SW480 (cell line): ENCODE measurements at regions not wholly inside any gene's neighbourhood (a gene's known extent, or its start where the extent isn't known, plus 50 kb on each side); places are given as distances from the start of the nearest gene placed in this dataset.

Source experiments
- DNase-seq: peaks from one replicate; pipeline ENCODE4 v3.0.0-alpha.2; 2016; ENCODE audit warnings: low spot score

GRCh38 chr5:4817767-4818166 lies 322.4 kb upstream of the ADAMTS16 start:
- peak; percentile 11 for DNase-seq

- DNase-seq, result no peak
Observed at GRCh38 chr5:4831325-4831724, 308.8 kb upstream of the ADAMTS16 start.

- no peak for DNase-seq
Observed at GRCh38 chr5:4832471-4832870, 307.7 kb upstream of the ADAMTS16 start.

DNA sequence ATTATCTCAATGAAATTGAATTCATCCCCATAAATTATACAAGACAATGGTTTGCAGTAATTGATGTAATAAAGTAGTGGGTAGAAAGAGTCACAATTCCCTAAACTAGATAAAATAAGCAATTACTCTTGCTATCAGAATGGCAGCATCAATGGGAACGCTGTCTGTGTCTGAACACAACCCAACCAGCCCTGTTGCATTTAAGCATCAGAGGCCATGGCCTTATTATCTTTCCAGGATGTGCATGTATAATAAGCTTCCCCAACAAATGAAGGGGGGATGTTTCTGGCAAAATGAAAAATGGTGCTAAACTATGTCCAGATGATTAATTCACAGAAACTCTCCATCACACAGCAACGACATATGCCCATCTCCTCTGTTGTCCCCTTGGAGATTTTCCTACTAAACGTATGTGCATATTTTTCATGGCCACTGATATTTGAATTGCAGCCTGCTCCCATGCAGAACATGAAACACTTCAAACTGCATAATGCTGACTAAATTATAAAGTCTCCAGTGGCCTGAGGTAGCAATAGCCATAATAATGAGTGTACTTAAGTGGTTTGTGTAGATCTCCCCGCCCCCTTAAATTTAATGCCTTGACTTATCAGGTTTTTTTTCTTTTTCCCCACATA lies 306.9 kb upstream of the ADAMTS16 start:
- DNase-seq, result no peak

DNA sequence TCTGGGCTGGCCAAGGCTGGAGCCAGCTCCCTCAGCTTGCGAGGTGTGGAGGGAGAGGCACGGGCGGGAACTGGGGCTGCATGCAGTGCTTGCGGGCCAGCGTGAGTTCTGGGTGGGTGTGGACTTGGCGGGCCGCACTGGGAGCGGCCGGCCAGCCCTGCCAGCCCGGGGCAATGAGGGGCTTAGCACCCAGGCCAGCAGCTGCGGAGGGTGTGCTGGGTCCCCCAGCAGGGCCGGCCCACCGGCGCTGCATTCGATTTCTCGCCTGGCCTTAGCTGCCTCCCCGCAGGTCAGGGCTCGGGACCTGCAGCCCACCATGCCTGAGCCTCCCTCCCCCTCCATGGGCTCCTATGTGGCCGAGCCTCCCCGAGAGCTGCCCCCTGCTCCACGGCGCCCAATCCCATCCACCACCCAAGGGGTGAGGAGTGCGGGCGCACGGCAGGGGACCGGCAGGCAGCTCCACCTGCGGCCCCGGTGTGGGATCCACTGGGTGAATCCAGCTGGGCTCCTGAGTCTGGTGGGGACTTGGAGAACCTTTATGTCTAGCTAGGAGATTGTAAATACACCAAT lies 302.6 kb upstream of the ADAMTS16 start:
- DNase-seq, result no peak

DNA sequence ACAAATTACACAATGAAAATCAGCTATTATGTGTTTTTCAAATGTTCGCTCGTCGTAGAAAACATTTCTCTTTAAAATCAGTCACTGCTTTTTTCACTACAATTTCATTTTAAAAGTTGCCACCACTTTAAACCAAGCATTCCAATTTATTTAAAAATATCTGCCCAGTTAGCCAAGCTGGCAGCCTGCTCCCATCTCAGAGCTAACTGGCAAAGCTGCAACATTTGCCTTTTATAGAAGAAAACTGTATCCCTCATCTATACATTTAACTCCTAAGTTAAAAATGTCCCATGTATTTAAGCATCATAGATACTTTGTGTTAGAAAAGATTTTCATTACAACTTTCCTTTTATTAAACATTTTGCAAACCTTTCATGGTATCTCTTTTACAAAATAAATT lies 294.9 kb upstream of the ADAMTS16 start:
- no peak for DNase-seq

DNA sequence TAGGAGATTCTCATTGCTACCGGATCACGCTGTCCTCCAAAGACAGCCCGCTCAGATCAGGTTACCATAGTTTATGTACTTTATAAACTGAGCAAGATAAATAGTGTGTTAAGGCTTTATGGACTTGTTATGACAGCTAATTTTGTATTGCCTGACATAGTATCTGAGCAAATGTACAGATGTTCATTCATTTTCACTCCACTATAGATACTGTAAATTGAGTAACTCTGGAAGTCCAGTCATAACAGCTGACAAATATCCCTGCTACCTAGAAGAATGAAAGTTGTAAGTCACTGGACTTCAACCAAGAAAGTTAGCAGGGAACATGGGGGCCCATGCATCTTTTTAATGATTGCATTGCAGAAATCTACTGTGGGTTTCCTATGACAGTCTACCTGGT lies 292.4 kb upstream of the ADAMTS16 start:
- DNase-seq, result no peak

- no peak for DNase-seq
Observed at GRCh38 chr5:4855036-4855435, 285.1 kb upstream of the ADAMTS16 start.

DNA sequence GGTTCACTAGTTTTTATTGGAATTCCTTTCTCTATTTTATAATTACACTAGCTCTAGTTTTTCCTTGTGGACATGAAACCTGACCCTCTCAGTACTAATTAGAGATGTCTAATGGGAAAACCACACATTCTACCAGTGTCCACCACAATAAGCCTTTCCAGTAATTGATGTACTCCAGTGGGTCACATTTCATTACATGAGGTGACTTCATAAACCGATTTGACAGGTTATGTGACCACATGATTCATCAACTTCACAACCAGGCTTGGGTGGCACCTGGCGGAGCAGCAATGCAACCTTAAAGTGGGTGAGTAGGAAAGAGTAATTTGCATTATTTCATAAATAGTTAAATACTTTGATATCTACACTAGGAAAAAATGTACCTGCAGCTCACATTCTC lies 284.2 kb upstream of the ADAMTS16 start:
- DNase-seq, result peak; percentile 86

DNA sequence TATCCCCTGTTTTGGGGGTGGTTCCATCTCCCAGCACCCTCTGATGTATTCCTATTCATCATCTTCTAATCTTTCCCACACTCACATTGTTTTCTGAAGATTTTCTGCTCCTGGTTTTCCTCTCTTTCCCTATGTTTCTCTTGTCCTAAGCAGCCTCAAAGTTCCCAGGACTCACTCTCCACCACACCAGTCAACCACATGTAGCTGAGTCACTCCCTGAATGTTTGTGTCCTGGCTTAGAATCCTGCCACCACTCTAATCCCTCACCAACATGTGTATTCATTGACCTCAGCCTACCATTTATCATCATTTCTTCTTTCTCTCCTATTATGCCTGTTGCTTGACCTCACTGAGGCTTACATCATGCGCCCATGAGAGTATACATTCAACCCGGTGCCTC lies 282.4 kb upstream of the ADAMTS16 start:
- no peak for DNase-seq

DNA sequence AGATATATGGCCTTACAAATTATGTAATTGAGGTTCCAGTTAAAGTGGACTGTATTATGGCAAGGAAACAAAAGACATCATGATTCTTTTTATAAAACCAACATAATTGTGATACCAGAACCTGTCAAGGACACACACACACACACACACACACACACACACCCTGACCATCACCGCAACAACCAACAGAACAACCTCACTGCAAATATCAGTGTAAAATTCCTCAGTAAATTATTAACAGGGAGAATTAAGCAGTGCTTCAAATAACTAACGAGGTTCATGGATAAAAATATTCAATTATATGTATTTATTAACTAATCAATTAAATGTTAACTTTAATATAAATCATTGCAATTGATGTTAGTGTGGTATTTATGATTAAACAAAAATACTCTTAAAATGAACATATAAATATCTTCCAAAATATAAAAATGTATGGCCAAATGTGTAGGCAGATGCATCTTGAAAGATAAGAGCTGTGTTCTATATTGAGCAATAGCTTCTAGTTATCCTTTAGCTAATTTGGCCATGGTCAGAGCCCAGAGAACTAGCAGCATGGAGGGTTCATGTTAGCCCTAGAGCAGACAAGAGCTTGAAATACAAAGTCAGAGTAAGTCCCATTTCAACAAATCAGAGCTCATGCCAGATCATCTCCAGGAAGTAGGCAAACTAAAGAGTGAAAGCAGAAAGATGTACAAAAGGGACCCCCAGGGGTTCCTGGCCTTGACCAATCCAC lies 280.5 kb upstream of the ADAMTS16 start:
- DNase-seq, result no peak

- DNase-seq, result no peak
Observed at GRCh38 chr5:4860631-4861030, 279.5 kb upstream of the ADAMTS16 start.

DNA sequence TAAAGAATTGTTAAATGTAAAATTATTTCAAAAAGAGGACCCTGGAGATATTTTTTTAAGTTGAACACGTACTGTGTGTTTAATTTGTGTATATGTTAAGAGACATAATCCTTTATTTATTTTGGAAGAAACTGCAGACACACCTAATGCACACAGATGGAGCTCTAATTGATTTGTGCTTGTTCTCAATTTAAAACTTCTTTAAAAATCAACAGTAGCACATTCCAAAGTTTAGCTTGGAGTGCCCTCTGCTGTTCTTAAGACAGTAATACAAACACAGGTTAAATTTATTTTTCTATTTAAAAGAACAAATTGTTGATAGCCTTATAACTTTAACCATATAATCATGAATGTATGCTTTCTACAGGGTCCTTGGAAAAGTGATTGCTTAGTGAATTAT lies 277.6 kb upstream of the ADAMTS16 start:
- peak; percentile 81 for DNase-seq

- no peak for DNase-seq
Observed at GRCh38 chr5:4866131-4866659, 273.9 kb upstream of the ADAMTS16 start.

DNA sequence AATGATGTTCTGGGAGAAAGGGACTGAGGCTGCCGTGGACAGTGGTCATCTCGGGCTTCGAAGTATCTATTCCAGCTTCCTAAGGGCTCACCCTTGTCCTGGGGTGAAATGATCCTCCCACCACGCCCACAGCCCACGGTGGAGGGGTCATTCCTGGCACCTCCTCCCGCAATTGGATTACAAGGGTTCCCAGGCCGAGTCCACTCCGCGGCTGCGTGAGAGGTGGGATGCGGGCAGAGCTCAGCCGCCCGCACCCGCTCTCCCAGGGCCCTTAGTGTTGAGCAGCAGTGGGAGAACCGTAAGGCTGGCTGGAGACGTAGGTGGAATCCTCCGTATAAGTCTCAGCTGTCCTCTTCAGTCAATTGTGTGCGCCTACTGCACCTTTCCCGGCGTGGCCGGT lies 273.3 kb upstream of the ADAMTS16 start:
- no peak for DNase-seq

DNA sequence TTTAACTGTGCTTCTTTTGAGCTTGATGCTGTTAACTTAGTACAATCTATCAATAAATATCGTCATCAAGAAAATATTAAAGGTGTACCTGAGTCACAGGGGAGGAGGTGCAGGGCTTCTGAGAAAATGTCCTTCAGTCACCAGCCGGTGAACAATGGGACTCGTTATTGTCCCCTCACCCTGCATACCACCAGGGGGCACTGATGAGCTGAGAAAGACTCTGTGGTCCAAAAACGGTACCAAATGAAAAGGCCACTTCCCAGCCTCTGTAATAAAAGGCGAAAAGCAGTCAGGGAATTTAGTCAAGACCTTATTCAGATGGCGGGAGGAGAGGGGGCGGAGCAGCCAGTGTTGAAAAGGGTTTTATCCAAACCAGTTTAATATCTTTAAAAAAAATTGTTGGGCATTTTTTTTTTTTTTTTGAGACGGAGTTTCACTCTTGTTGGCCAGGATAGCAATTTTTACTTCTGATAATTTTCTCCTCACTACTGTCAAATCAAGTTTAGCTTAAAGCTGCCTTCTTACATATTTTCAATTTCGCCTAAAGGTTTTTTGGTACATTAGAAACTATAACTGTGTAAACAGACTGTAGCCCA lies 271.9 kb upstream of the ADAMTS16 start:
- DNase-seq, result peak; percentile 59

- no peak for DNase-seq
Observed at GRCh38 chr5:4873652-4874051, 266.5 kb upstream of the ADAMTS16 start.

GRCh38 chr5:4874097-4874496 lies 266.0 kb upstream of the ADAMTS16 start:
- DNase-seq, result no peak

DNA sequence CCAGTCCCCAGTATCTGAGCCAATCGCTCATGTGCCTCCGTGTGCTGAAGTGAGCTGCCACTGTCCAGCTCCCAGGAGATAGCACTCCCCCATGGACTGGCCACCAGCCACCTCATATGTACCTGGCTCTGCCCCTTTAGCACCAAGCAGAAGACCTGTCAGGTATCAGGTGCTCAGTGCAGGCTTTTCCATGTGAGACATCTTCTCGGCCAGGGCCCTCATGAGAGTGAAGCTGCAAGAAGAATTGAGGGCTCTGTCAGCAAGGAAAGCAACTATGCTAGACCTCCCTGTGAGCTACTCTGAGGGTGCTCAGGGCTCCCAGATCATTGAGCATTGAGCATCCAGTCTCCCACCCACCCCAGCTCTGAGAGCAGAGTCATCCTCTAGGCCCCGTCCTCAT lies 264.2 kb upstream of the ADAMTS16 start:
- DNase-seq, result no peak

DNA sequence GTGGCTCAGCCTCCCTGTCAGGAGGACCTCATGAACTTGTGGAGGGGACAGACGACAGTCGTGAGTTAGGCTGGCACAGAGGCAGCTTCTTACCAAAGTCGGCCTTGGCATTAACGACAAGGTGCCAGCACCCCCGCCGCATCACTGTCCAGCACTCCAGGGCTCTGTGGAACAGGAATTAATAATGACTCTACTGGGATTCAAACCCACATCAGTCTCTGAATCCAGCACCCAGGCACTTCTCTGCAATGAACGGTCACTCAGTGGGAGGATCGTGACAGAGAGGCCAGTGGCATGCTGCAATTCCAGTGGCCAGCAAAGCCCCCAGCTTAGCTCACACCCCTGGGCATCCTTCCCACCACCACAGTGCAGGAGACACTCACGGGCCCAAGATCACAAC lies 263.3 kb upstream of the ADAMTS16 start:
- no peak for DNase-seq

DNA sequence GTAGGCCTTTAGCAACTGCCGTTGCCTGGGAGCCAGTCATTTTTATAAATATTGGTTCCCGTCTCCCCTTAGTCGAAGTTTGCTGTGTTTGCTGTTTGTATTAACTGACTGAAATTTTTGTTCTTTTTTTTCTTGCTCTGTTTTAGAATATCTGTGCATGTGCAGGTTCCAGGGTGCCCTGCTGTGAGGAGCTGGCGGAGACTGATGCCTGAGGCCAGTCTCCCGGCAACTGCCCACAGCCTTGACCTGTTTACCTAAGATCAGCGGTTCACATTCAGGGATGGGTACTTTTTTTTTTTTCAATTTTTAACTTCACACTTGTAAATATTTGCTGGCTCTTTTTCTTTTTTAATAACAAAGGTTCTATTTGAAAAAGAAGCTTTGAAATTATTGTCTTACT lies 262.6 kb upstream of the ADAMTS16 start:
- no peak for DNase-seq

- DNase-seq, result no peak
Observed at GRCh38 chr5:4879075-4879474, 261.1 kb upstream of the ADAMTS16 start.

DNA sequence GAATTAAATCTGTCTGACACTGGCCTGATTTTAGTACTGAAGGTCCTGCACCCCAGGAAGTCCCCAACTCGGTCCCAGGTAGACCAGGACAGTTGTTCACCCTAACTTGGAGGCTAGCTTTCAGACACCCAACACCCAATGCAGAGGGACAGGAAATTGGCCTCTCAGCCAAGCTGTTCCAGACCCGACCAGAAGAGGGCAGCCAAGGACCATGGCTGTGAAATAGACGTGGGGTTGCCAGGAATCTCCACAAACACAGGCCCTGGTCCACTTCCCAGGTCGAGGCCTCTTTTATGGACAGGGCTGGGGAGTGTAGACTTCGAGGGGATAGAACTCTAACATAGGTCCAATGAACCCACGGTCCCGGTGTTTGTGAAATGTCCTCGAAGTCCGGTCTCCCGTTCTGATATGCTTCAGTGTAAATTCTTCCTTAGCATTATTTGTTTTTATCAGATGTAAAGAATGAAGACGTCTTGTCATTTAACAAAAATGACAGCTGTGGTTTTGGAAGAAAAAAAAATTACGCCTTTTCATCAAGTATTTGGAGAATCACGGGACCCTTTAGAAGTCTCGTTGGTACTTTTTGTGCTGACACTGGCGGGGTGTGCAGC lies 260.3 kb upstream of the ADAMTS16 start:
- peak; percentile 73 for DNase-seq
